OCI-LY7 (cell line): ENCODE measurements at regions not wholly inside any gene's neighbourhood (a gene's known extent, or its start where the extent isn't known, plus 50 kb on each side); places are given as distances from the start of the nearest gene placed in this dataset.

ENCODE experiments used
- BruUV-seq: library from RNA; stranded (reverse); fragments of 400-500 nt; replicated peaks from 2 replicates; lab custom pipeline; 2021; lab: Mats Ljungman, UMichigan
- CTCF ChIA-PET: fragments of 300-600 bp; sonication (Branson Sonifier 250); formaldehyde crosslinking; loops from one replicate; lab custom pipeline; 2022; ENCODE audit warnings: antibody characterized with exemption; ENCODE audit not compliant: unreplicated experiment; lab: Charles Lee
- POLR2A ChIA-PET: fragments of 300-600 bp; sonication (Branson Sonifier 250); formaldehyde crosslinking; loops from one replicate; lab custom pipeline; 2022; ENCODE audit warnings: antibody characterized with exemption; lab: Charles Lee
- DNase-seq: peaks from one replicate; pipeline ENCODE4 v3.0.0-alpha.2; 2015; ENCODE audit warnings: low spot score
- H2AFZ ChIP-seq: fragments of 200-600 bp; sonication (generic), shearing (Covaris generic); 2 replicates; pipeline ENCODE4 v1.6.1; 2014; ENCODE audit warnings: mild to moderate bottlenecking, antibody characterized with exemption, low read length, moderate library complexity
- H3K27ac ChIP-seq: fragments of 200-600 bp; sonication (generic); 2 replicates; pipeline ENCODE4 v1.5.1; 2014; ENCODE audit warnings: mixed run types, low read depth, mild to moderate bottlenecking, moderate library complexity, low read length, inconsistent platforms; ENCODE audit not compliant: poor library complexity, severe bottlenecking
- H3K36me3 ChIP-seq: fragments of 200-600 bp; sonication (generic); 2 replicates; pipeline ENCODE4 v1.6.1; 2014; ENCODE audit warnings: mild to moderate bottlenecking, antibody characterized with exemption, low read length, moderate library complexity, mixed read lengths; ENCODE audit not compliant: insufficient read depth
- H3K4me1 ChIP-seq: fragments of 200-600 bp; sonication (generic); 2 replicates; pipeline ENCODE4 v1.5.1; 2014; ENCODE audit warnings: mild to moderate bottlenecking, low read length; ENCODE audit not compliant: insufficient read depth, poor library complexity, severe bottlenecking
- H3K4me2 ChIP-seq: fragments of 200-600 bp; sonication (generic); 2 replicates; pipeline ENCODE4 v1.6.1; 2014; ENCODE audit warnings: mild to moderate bottlenecking, low read length
- H3K4me3 ChIP-seq: fragments of 200-600 bp; sonication (generic); 2 replicates; pipeline ENCODE4 v1.5.1; 2014; ENCODE audit warnings: mild to moderate bottlenecking, low read depth, low read length; ENCODE audit not compliant: poor library complexity, severe bottlenecking
- H3K79me2 ChIP-seq: fragments of 200-600 bp; sonication (generic); 2 replicates; pipeline ENCODE4 v1.6.1; 2016; ENCODE audit warnings: low read depth, mild to moderate bottlenecking, low read length, moderate library complexity, mixed read lengths; ENCODE audit not compliant: insufficient read depth
- H3K9me2 ChIP-seq: fragments of 200-600 bp; sonication (generic); 2 replicates; pipeline ENCODE4 v1.6.1; 2016; ENCODE audit warnings: mild to moderate bottlenecking, low read length, mixed read lengths; ENCODE audit not compliant: insufficient read depth
- H3K9me3 ChIP-seq: fragments of 200-600 bp; sonication (generic); 2 replicates; pipeline ENCODE4 v1.6.1; 2014; ENCODE audit warnings: mild to moderate bottlenecking, mixed run types, low read length, mixed read lengths
- H4K20me1 ChIP-seq: fragments of 200-600 bp; sonication (generic); 2 replicates; pipeline ENCODE4 v1.6.1; 2014; ENCODE audit warnings: mild to moderate bottlenecking, antibody characterized with exemption, low read length, moderate library complexity, mixed read lengths; ENCODE audit not compliant: insufficient read depth
- EZH2phosphoT487 ChIP-seq: fragments of 200-600 bp; sonication (generic); IDR thresholded peaks from 2 replicates; pipeline ENCODE4 v1.6.1; 2018; ENCODE audit warnings: low read depth, borderline replicate concordance, mild to moderate bottlenecking, mixed run types, antibody characterized with exemption, low read length, moderate library complexity, mixed read lengths
- intact Hi-C: fragments of 100-400 bp; cut with micrococcal nuclease; formaldehyde crosslinking; loops from one replicate; pipeline ENCODE4 v1.10.0; 2022; ENCODE audit not compliant: unreplicated experiment
- TF ChIP-seq, protein P1 (sequence below): fragments of 200-600 bp; sonication (generic); conservative IDR thresholded peaks from 2 replicates; pipeline ENCODE4 v1.5.1; 2014; ENCODE audit warnings: mild to moderate bottlenecking, antibody characterized with exemption, low read length, moderate library complexity, mixed read lengths

DNA sequence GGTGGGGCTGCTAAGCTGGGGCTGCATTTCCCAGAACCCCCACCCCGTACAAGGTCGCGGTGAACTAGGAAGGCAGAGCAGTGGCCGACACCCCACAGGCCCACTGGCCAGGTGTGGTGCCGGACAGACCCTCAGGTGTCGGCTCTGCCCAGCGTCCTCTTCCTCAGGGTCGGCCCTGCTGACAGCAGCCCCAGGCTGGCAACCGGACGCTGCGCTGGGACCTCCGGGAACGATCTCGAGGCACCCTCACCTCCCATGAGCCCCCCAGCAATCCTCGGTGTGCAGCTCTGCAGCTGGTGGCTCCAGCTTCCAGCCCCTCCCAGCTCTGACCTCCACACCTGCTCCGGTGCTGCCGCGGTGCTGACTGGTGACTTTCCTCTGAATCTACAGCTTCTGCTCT, 142.9 kb upstream of the SPACA7 start:
- TF ChIP-seq, protein P1, sequence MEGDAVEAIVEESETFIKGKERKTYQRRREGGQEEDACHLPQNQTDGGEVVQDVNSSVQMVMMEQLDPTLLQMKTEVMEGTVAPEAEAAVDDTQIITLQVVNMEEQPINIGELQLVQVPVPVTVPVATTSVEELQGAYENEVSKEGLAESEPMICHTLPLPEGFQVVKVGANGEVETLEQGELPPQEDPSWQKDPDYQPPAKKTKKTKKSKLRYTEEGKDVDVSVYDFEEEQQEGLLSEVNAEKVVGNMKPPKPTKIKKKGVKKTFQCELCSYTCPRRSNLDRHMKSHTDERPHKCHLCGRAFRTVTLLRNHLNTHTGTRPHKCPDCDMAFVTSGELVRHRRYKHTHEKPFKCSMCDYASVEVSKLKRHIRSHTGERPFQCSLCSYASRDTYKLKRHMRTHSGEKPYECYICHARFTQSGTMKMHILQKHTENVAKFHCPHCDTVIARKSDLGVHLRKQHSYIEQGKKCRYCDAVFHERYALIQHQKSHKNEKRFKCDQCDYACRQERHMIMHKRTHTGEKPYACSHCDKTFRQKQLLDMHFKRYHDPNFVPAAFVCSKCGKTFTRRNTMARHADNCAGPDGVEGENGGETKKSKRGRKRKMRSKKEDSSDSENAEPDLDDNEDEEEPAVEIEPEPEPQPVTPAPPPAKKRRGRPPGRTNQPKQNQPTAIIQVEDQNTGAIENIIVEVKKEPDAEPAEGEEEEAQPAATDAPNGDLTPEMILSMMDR, result no peak
- TF ChIP-seq EZH2phosphoT487, result no peak
- H4K20me1 ChIP-seq, result no peaks in the 10 kb centered on the region
- DNase-seq, result no peak
- BruUV-seq, result no TSS peak
- H3K9me2 ChIP-seq, result no peaks in the 10 kb centered on the region
- H2AFZ ChIP-seq, result no peak overlapping the region
- H3K27ac ChIP-seq, result no peak overlapping the region
- no peaks in the 10 kb centered on the region for H3K4me1 ChIP-seq
- H3K79me2 ChIP-seq, result no peaks in the 10 kb centered on the region
- no peak overlapping the region for H3K4me3 ChIP-seq
- POLR2A ChIA-PET, result no interaction called here
- no peaks in the 10 kb centered on the region for H3K36me3 ChIP-seq
- no peaks in the 10 kb centered on the region for H3K9me3 ChIP-seq
- CTCF ChIA-PET, result no interaction called here
- intact Hi-C loops, result no loop called here
- no peak overlapping the region for H3K4me2 ChIP-seq

DNA sequence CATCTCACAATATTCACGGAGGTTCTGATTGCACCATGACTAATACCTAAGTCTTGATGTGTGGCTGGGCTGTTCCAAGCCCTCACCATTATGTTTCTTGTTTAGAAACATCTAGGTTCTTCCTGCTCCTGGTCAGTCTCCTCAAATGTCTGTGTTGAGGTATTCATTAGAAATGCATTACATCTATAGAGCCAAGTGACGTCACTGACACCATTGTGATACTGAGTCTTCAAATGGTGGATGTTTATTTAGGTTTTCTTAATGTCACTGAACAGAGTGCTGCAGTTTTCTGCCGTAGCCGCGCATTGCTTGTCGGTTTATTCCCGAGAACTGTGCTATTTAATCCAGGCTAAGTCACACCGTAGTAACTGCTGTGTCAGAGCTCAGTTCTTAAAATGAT, 142.4 kb upstream of the SPACA7 start:
- H3K4me2 ChIP-seq, result no peak overlapping the region
- intact Hi-C loops, result no loop called here
- H3K4me3 ChIP-seq, result no peak overlapping the region
- H2AFZ ChIP-seq, result no peak overlapping the region
- H3K36me3 ChIP-seq, result no peaks in the 10 kb centered on the region
- no peak for DNase-seq
- H3K4me1 ChIP-seq, result no peaks in the 10 kb centered on the region
- no peaks in the 10 kb centered on the region for H3K79me2 ChIP-seq
- POLR2A ChIA-PET, result no interaction called here
- TF ChIP-seq, protein P1, result no peak
- no peak for TF ChIP-seq EZH2phosphoT487
- no peaks in the 10 kb centered on the region for H3K9me3 ChIP-seq
- H4K20me1 ChIP-seq, result no peaks in the 10 kb centered on the region
- H3K27ac ChIP-seq, result no peak overlapping the region
- H3K9me2 ChIP-seq, result no peaks in the 10 kb centered on the region
- no TSS peak for BruUV-seq
- CTCF ChIA-PET, result no interaction called here

DNA sequence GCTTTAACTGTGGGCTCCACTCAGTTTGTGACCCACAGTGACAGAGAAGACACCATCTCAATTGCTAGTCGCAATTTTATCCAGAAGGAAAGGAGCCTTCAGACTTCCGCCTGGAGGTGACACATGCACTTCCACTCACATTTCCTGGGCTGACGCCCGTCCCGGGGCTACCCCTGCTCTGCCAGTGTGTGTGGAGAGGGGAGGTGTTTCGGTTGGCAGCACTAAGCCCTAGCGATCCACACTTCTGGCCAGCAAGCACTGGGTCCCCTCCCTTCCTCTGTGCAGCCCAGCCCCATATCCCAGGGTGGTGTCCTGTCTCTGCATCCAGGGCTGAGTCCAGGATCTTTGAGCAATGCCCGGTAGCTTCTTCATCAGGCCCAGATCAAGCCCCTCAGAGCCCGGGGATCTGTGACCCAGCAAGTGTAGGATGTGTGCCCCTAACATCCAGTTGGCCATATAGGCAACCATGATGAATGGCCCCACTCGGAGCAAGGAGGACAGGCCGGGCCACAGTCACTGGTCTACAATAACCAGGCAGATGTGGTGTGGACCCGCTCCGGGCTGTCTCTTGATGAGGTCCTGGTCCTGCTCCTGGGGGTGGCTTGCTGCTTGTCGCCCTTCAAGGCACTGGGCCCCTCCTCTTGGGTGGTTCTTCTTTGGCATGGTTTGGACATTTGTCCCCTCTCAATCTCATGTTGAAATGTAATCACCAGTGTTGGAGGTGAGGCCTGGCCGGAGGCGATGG, 141.9 kb upstream of the SPACA7 start:
- ChIA-PET CTCF (no interaction called here), POLR2A (no interaction called here)
- intact Hi-C loops, result no loop called here
- Histone ChIP-seq H3K27ac (no peak overlapping the region), H2AFZ (no peak overlapping the region), H3K4me3 (no peak overlapping the region), H3K9me2 (no peaks in the 10 kb centered on the region), H3K4me1 (no peaks in the 10 kb centered on the region), H3K36me3 (no peaks in the 10 kb centered on the region), H4K20me1 (no peaks in the 10 kb centered on the region), H3K4me2 (no peak overlapping the region), H3K79me2 (no peaks in the 10 kb centered on the region), H3K9me3 (no peaks in the 10 kb centered on the region)
- DNase-seq, result no peak
- TF ChIP-seq, protein P1, result no peak
- no peak for TF ChIP-seq EZH2phosphoT487
- BruUV-seq, result no TSS peak
